ENCODE measurements at regions not wholly inside any gene's neighbourhood (a gene's known extent, or its start where the extent isn't known, plus 50 kb on each side); places are given as distances from the start of the nearest gene placed in this dataset.

- TF ChIP-seq CTCF (IDR thresholded peaks at IDR 0.05; ENCODE audit: low read length) = no peak
- no peak for TF ChIP-seq EZH2phosphoT487 (IDR thresholded peaks at IDR 0.05; ENCODE audit: low read length)
- no peak for TF ChIP-seq EZH2 (optimal IDR thresholded peaks at IDR 0.05; ENCODE audit: low read depth, low read length)
Observed at GRCh38 chr19:30131246-30131645, 189.2 kb downstream of the URI1 start.

All from MM.1S (cell line).